Effector memory CD4-positive, alpha-beta T cell (primary cell): ENCODE measurements at regions not wholly inside any gene's neighbourhood (a gene's known extent, or its start where the extent isn't known, plus 50 kb on each side); places are given as distances from the start of the nearest gene placed in this dataset.
A peak's percentile ranks its signal among the peaks of the same experiment; 100 is the strongest.

Source experiments
- DNase-seq, 3 donors: peaks; one replicate each; pipeline ENCODE4 v3.0.0-alpha.2; 2020
- H3K27ac ChIP-seq: 2 replicates; pipeline ENCODE4 v1.7.0; 2013; ENCODE audit warnings: mild to moderate bottlenecking, low read length, moderate library complexity; ENCODE audit not compliant: insufficient read depth, poor library complexity, severe bottlenecking
- H3K27me3 ChIP-seq: replicated peaks from 2 replicates; pipeline ENCODE4 v1.7.0; 2013; ENCODE audit warnings: mild to moderate bottlenecking, low read length; ENCODE audit not compliant: insufficient read depth, control insufficient read depth, poor library complexity, severe bottlenecking
- H3K36me3 ChIP-seq: 2 replicates; pipeline ENCODE4 v1.7.0; 2013; ENCODE audit warnings: mild to moderate bottlenecking, low read length, moderate library complexity; ENCODE audit not compliant: control insufficient read depth, insufficient read depth
- H3K4me1 ChIP-seq: 2 replicates; pipeline ENCODE4 v1.7.0; 2013; ENCODE audit warnings: low read length, mild to moderate bottlenecking; ENCODE audit not compliant: control insufficient read depth, insufficient read depth, poor library complexity, severe bottlenecking
- H3K4me3 ChIP-seq: 2 replicates; pipeline ENCODE4 v1.7.0; 2013; ENCODE audit warnings: low read length, low read depth, mild to moderate bottlenecking; ENCODE audit not compliant: insufficient read depth, poor library complexity, severe bottlenecking
- H3K9me3 ChIP-seq: 2 replicates; pipeline ENCODE4 v1.7.0; 2013; ENCODE audit warnings: mild to moderate bottlenecking, low read length, moderate library complexity; ENCODE audit not compliant: control insufficient read depth

- Histone ChIP-seq H3K27me3 (no peaks in the 10 kb centered on the region), H3K4me1 (no peaks in the 10 kb centered on the region), H3K36me3 (no peaks in the 10 kb centered on the region), H3K27ac (no peak overlapping the region), H3K9me3 (no peaks in the 10 kb centered on the region), H3K4me3 (no peak overlapping the region)
- DNase-seq, result no peak
Observed at GRCh38 chr7:96499532-96499931, 177.6 kb upstream of the SLC25A13 start.

- Histone ChIP-seq H3K36me3 (no peaks in the 10 kb centered on the region), H3K27ac (no peak overlapping the region), H3K9me3 (no peaks in the 10 kb centered on the region), H3K4me1 (no peaks in the 10 kb centered on the region), H3K27me3 (no peaks in the 10 kb centered on the region), H3K4me3 (no peak overlapping the region)
- DNase-seq, result no peak
Observed at GRCh38 chr7:96497567-96497966, 175.7 kb upstream of the SLC25A13 start.

- Histone ChIP-seq H3K9me3 (no peaks in the 10 kb centered on the region), H3K4me1 (no peaks in the 10 kb centered on the region), H3K36me3 (no peaks in the 10 kb centered on the region), H3K27ac (no peak overlapping the region), H3K4me3 (no peak overlapping the region), H3K27me3 (no peaks in the 10 kb centered on the region)
- DNase-seq, result no peak
Observed at GRCh38 chr7:96495751-96496216, 173.9 kb upstream of the SLC25A13 start.

- H3K4me3 ChIP-seq, result no peak overlapping the region
- H3K4me1 ChIP-seq, result no peaks in the 10 kb centered on the region
- DNase-seq, result no peak
- no peaks in the 10 kb centered on the region for H3K27me3 ChIP-seq
- no peak overlapping the region for H3K27ac ChIP-seq
- no peaks in the 10 kb centered on the region for H3K9me3 ChIP-seq
- no peaks in the 10 kb centered on the region for H3K36me3 ChIP-seq
Observed at GRCh38 chr7:96486681-96487080, 164.8 kb upstream of the SLC25A13 start.

GRCh38 chr7:96484845-96485244, 162.9 kb upstream of the SLC25A13 start:
- no peaks in the 10 kb centered on the region for H3K27me3 ChIP-seq
- no peak for DNase-seq
- H3K9me3 ChIP-seq, result no peaks in the 10 kb centered on the region
- no peak overlapping the region for H3K4me3 ChIP-seq
- no peak overlapping the region for H3K27ac ChIP-seq
- H3K4me1 ChIP-seq, result no peaks in the 10 kb centered on the region
- H3K36me3 ChIP-seq, result no peaks in the 10 kb centered on the region

GRCh38 chr7:96484091-96484490, 162.2 kb upstream of the SLC25A13 start:
- Histone ChIP-seq H3K9me3 (no peaks in the 10 kb centered on the region), H3K4me3 (no peak overlapping the region), H3K4me1 (no peaks in the 10 kb centered on the region), H3K27ac (no peak overlapping the region), H3K27me3 (no peaks in the 10 kb centered on the region), H3K36me3 (no peaks in the 10 kb centered on the region)
- no peak for DNase-seq

GRCh38 chr7:96481796-96482195, 159.9 kb upstream of the SLC25A13 start:
- no peak overlapping the region for H3K27ac ChIP-seq
- no peak overlapping the region for H3K4me3 ChIP-seq
- no peaks in the 10 kb centered on the region for H3K9me3 ChIP-seq
- DNase-seq, result no peak
- no peaks in the 10 kb centered on the region for H3K27me3 ChIP-seq
- no peaks in the 10 kb centered on the region for H3K4me1 ChIP-seq
- H3K36me3 ChIP-seq, result no peaks in the 10 kb centered on the region

- Histone ChIP-seq H3K27ac (no peak overlapping the region), H3K27me3 (no peaks in the 10 kb centered on the region), H3K36me3 (no peaks in the 10 kb centered on the region), H3K4me1 (no peaks in the 10 kb centered on the region), H3K4me3 (peak overlapping the region; percentile 29), H3K9me3 (no peaks in the 10 kb centered on the region)
- no peak for DNase-seq
Observed at GRCh38 chr7:96479015-96479645, 157.2 kb upstream of the SLC25A13 start.

GRCh38 chr7:96471606-96472005, 149.7 kb upstream of the SLC25A13 start:
- no peak overlapping the region for H3K27ac ChIP-seq
- H3K36me3 ChIP-seq, result no peaks in the 10 kb centered on the region
- no peaks in the 10 kb centered on the region for H3K4me1 ChIP-seq
- H3K4me3 ChIP-seq, result no peak overlapping the region
- no peaks in the 10 kb centered on the region for H3K27me3 ChIP-seq
- no peak for DNase-seq
- H3K9me3 ChIP-seq, result no peaks in the 10 kb centered on the region

- Histone ChIP-seq H3K4me3 (no peak overlapping the region), H3K27ac (no peak overlapping the region), H3K9me3 (no peaks in the 10 kb centered on the region), H3K36me3 (no peaks in the 10 kb centered on the region), H3K4me1 (no peaks in the 10 kb centered on the region), H3K27me3 (no peaks in the 10 kb centered on the region)
- DNase-seq, result no peak
Observed at GRCh38 chr7:96452146-96452545, 130.2 kb upstream of the SLC25A13 start.
